ENCODE measurements at regions not wholly inside any gene's neighbourhood (a gene's known extent, or its start where the extent isn't known, plus 50 kb on each side); places are given as distances from the start of the nearest gene placed in this dataset.
"Not testable (repeated sequence)": the region's sequence is repeated elsewhere in the genome, so short reads cannot be mapped to it uniquely, and the experiment has no call there.

GRCh38 chr9:39463696-39464095, 108.2 kb downstream of the SPATA31A1 start:
- H3K79me2 ChIP-seq (ENCODE audit: control insufficient read depth, insufficient read depth, low read length); H3K4me1 ChIP-seq (ENCODE audit: control insufficient read depth, extremely low read depth, insufficient read depth, low read length); DNase-seq (ENCODE audit: low read depth in 2 of 2); H3K27ac ChIP-seq (ENCODE audit: insufficient read depth, low read length); H3K9me3 ChIP-seq (ENCODE audit: control insufficient read depth, insufficient read depth, low read depth, low read length); H3K4me2 ChIP-seq (ENCODE audit: extremely low read depth, insufficient read depth, low read length); H3K9ac ChIP-seq (ENCODE audit: insufficient read depth, low read length); H3K36me3 ChIP-seq (ENCODE audit: control insufficient read depth, insufficient read depth, low read length); H2AFZ ChIP-seq (ENCODE audit: low read length); H3K27me3 ChIP-seq (ENCODE audit: control insufficient read depth, insufficient read depth, low read length); H4K20me1 ChIP-seq (ENCODE audit: control insufficient read depth, extremely low read depth, insufficient read depth, low read length): not testable (repeated sequence)
- H3K4me3 ChIP-seq (replicated peaks in 1 of 4; ENCODE audit: control extremely low read depth in 1 of 4, insufficient read depth in 1 of 4, low read depth in 3 of 4, low read length in 4 of 4): peak overlapping the region in 1 of 4 experiments; percentile 50

GRCh38 chr9:39464122-39464777, 108.8 kb downstream of the SPATA31A1 start:
- not testable (repeated sequence) for H4K20me1 ChIP-seq (ENCODE audit: control insufficient read depth, extremely low read depth, insufficient read depth, low read length); H3K4me2 ChIP-seq (ENCODE audit: extremely low read depth, insufficient read depth, low read length); H3K27me3 ChIP-seq (ENCODE audit: control insufficient read depth, insufficient read depth, low read length); H3K9ac ChIP-seq (ENCODE audit: insufficient read depth, low read length); H3K36me3 ChIP-seq (ENCODE audit: control insufficient read depth, insufficient read depth, low read length); H3K27ac ChIP-seq (ENCODE audit: insufficient read depth, low read length); H3K4me1 ChIP-seq (ENCODE audit: control insufficient read depth, extremely low read depth, insufficient read depth, low read length); H3K9me3 ChIP-seq (ENCODE audit: control insufficient read depth, insufficient read depth, low read depth, low read length); H2AFZ ChIP-seq (ENCODE audit: low read length); H3K79me2 ChIP-seq (ENCODE audit: control insufficient read depth, insufficient read depth, low read length)
- H3K4me3 ChIP-seq (replicated peaks in 1 of 4; ENCODE audit: control extremely low read depth in 1 of 4, insufficient read depth in 1 of 4, low read depth in 3 of 4, low read length in 4 of 4): peak overlapping the region in 2 of 4 experiments; percentile 41 to 50
- DNase-seq (ENCODE audit: low read depth in 2 of 2): peak; percentile 85 to 86

GRCh38 chr9:39474499-39474898, 119.0 kb downstream of the SPATA31A1 start:
- H3K9me3 ChIP-seq (ENCODE audit: control insufficient read depth, insufficient read depth, low read depth, low read length); H3K9ac ChIP-seq (ENCODE audit: insufficient read depth, low read length); H3K27ac ChIP-seq (ENCODE audit: insufficient read depth, low read length); H3K27me3 ChIP-seq (ENCODE audit: control insufficient read depth, insufficient read depth, low read length); H4K20me1 ChIP-seq (ENCODE audit: control insufficient read depth, extremely low read depth, insufficient read depth, low read length); H3K4me2 ChIP-seq (ENCODE audit: extremely low read depth, insufficient read depth, low read length); H3K36me3 ChIP-seq (ENCODE audit: control insufficient read depth, insufficient read depth, low read length); H2AFZ ChIP-seq (ENCODE audit: low read length); DNase-seq (ENCODE audit: low read depth in 2 of 2); H3K4me3 ChIP-seq (replicated peaks in 1 of 4; ENCODE audit: control extremely low read depth in 1 of 4, insufficient read depth in 1 of 4, low read depth in 3 of 4, low read length in 4 of 4); H3K79me2 ChIP-seq (ENCODE audit: control insufficient read depth, insufficient read depth, low read length); H3K4me1 ChIP-seq (ENCODE audit: control insufficient read depth, extremely low read depth, insufficient read depth, low read length): not testable (repeated sequence)

- not testable (repeated sequence) for H3K27me3 ChIP-seq (ENCODE audit: control insufficient read depth, insufficient read depth, low read length); H3K9ac ChIP-seq (ENCODE audit: insufficient read depth, low read length); H3K27ac ChIP-seq (ENCODE audit: insufficient read depth, low read length); H3K4me2 ChIP-seq (ENCODE audit: extremely low read depth, insufficient read depth, low read length); H3K4me3 ChIP-seq (replicated peaks in 1 of 4; ENCODE audit: control extremely low read depth in 1 of 4, insufficient read depth in 1 of 4, low read depth in 3 of 4, low read length in 4 of 4); DNase-seq (ENCODE audit: low read depth in 2 of 2); H2AFZ ChIP-seq (ENCODE audit: low read length); H3K79me2 ChIP-seq (ENCODE audit: control insufficient read depth, insufficient read depth, low read length); H4K20me1 ChIP-seq (ENCODE audit: control insufficient read depth, extremely low read depth, insufficient read depth, low read length); H3K4me1 ChIP-seq (ENCODE audit: control insufficient read depth, extremely low read depth, insufficient read depth, low read length); H3K36me3 ChIP-seq (ENCODE audit: control insufficient read depth, insufficient read depth, low read length); H3K9me3 ChIP-seq (ENCODE audit: control insufficient read depth, insufficient read depth, low read depth, low read length)
Observed at GRCh38 chr9:39483073-39483472, 127.6 kb downstream of the SPATA31A1 start.

GRCh38 chr9:39483880-39484279, 128.4 kb downstream of the SPATA31A1 start:
- H3K79me2 ChIP-seq (ENCODE audit: control insufficient read depth, insufficient read depth, low read length); H3K36me3 ChIP-seq (ENCODE audit: control insufficient read depth, insufficient read depth, low read length); DNase-seq (ENCODE audit: low read depth in 2 of 2); H3K27me3 ChIP-seq (ENCODE audit: control insufficient read depth, insufficient read depth, low read length); H3K9me3 ChIP-seq (ENCODE audit: control insufficient read depth, insufficient read depth, low read depth, low read length); H4K20me1 ChIP-seq (ENCODE audit: control insufficient read depth, extremely low read depth, insufficient read depth, low read length); H3K4me2 ChIP-seq (ENCODE audit: extremely low read depth, insufficient read depth, low read length); H3K9ac ChIP-seq (ENCODE audit: insufficient read depth, low read length); H2AFZ ChIP-seq (ENCODE audit: low read length); H3K27ac ChIP-seq (ENCODE audit: insufficient read depth, low read length); H3K4me3 ChIP-seq (replicated peaks in 1 of 4; ENCODE audit: control extremely low read depth in 1 of 4, insufficient read depth in 1 of 4, low read depth in 3 of 4, low read length in 4 of 4); H3K4me1 ChIP-seq (ENCODE audit: control insufficient read depth, extremely low read depth, insufficient read depth, low read length): not testable (repeated sequence)

GRCh38 chr9:39484292-39484691, 128.8 kb downstream of the SPATA31A1 start:
- not testable (repeated sequence) for H3K27ac ChIP-seq (ENCODE audit: insufficient read depth, low read length); H3K9me3 ChIP-seq (ENCODE audit: control insufficient read depth, insufficient read depth, low read depth, low read length); H4K20me1 ChIP-seq (ENCODE audit: control insufficient read depth, extremely low read depth, insufficient read depth, low read length); H3K36me3 ChIP-seq (ENCODE audit: control insufficient read depth, insufficient read depth, low read length); H3K9ac ChIP-seq (ENCODE audit: insufficient read depth, low read length); H3K4me2 ChIP-seq (ENCODE audit: extremely low read depth, insufficient read depth, low read length); H3K27me3 ChIP-seq (ENCODE audit: control insufficient read depth, insufficient read depth, low read length); H3K4me3 ChIP-seq (replicated peaks in 1 of 4; ENCODE audit: control extremely low read depth in 1 of 4, insufficient read depth in 1 of 4, low read depth in 3 of 4, low read length in 4 of 4); H3K4me1 ChIP-seq (ENCODE audit: control insufficient read depth, extremely low read depth, insufficient read depth, low read length); DNase-seq (ENCODE audit: low read depth in 2 of 2); H2AFZ ChIP-seq (ENCODE audit: low read length); H3K79me2 ChIP-seq (ENCODE audit: control insufficient read depth, insufficient read depth, low read length)

- H3K9me3 ChIP-seq (ENCODE audit: control insufficient read depth, insufficient read depth, low read depth, low read length); H4K20me1 ChIP-seq (ENCODE audit: control insufficient read depth, extremely low read depth, insufficient read depth, low read length); H3K9ac ChIP-seq (ENCODE audit: insufficient read depth, low read length); H3K27ac ChIP-seq (ENCODE audit: insufficient read depth, low read length); H3K36me3 ChIP-seq (ENCODE audit: control insufficient read depth, insufficient read depth, low read length); H3K4me3 ChIP-seq (replicated peaks in 1 of 4; ENCODE audit: control extremely low read depth in 1 of 4, insufficient read depth in 1 of 4, low read depth in 3 of 4, low read length in 4 of 4); H2AFZ ChIP-seq (ENCODE audit: low read length); H3K27me3 ChIP-seq (ENCODE audit: control insufficient read depth, insufficient read depth, low read length); H3K4me2 ChIP-seq (ENCODE audit: extremely low read depth, insufficient read depth, low read length); H3K79me2 ChIP-seq (ENCODE audit: control insufficient read depth, insufficient read depth, low read length); DNase-seq (ENCODE audit: low read depth in 2 of 2); H3K4me1 ChIP-seq (ENCODE audit: control insufficient read depth, extremely low read depth, insufficient read depth, low read length): not testable (repeated sequence)
Observed at GRCh38 chr9:39487477-39487876, 132.0 kb downstream of the SPATA31A1 start.

Measured in fibroblast of lung (primary cell).